Eye (tissue), 1 donor: ENCODE measurements at regions not wholly inside any gene's neighbourhood (a gene's known extent, or its start where the extent isn't known, plus 50 kb on each side); places are given as distances from the start of the nearest gene placed in this dataset.
"Not testable (repeated sequence)": the region's sequence is repeated elsewhere in the genome, so short reads cannot be mapped to it uniquely, and the experiment has no call there.

Experiments used
- DNase-seq: peaks from one replicate; pipeline ENCODE4 v3.0.0-alpha.2; 2015

DNA sequence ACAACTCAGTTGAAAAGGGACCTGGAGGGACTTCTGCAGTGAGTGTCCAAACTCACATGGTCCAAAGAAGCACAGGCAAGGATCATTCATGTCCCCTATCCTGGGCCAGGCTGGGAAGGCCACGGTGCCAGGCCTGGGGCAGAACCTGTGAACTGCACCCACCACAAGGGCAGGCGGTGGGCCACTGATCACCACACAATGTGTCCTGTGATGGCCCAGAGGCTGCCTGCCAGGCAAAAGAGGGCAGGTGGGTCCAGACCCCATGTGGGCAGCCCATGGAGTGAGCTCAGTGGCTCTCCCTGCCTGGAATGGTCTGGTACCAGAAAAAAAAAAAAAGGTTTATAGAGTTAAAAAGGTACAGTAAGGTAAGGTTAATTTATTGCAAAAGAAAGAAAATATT is 244.8 kb downstream of the ANKRD30B start:
- DNase-seq, result not testable (repeated sequence)

DNA sequence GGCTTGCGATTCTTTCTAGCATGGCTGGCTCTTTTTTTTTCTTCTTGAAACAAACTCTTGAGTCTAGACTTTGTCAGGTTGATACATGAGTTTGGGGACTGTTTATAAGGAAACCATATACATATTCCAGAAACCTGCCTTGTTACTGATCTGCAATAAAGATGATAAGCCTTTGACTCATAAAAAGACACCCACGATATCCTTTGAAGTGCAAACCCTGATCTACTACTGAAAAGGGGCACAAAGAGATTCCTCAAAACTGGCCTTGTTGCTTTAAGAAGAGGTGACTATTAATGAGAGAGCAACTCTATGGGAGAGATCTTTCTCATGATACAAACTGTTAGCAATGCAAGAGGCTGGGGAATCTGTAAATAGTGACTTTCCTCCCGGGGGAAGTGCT is 247.1 kb downstream of the ANKRD30B start:
- DNase-seq, result not testable (repeated sequence)

DNA sequence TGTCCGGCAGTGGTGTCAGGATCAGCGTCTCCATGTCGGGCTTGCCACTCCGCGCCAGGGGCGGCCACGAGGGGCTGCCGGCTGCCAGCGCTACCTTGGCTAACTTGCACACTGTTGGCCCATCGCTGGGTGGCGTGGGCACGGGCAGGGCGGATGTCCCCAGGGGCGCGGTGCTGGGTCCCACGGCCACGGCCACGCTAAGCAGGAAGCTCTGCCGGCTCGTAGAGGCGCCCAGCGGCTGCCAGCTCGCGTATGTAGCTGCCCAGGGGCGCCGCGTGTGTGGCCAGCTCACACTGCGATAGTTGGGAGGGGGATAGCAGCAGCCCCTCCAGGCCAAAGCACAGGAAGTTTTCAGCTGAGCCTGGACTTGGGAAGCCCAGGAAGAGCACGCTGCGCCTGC is 249.4 kb downstream of the ANKRD30B start:
- no peak for DNase-seq

DNA sequence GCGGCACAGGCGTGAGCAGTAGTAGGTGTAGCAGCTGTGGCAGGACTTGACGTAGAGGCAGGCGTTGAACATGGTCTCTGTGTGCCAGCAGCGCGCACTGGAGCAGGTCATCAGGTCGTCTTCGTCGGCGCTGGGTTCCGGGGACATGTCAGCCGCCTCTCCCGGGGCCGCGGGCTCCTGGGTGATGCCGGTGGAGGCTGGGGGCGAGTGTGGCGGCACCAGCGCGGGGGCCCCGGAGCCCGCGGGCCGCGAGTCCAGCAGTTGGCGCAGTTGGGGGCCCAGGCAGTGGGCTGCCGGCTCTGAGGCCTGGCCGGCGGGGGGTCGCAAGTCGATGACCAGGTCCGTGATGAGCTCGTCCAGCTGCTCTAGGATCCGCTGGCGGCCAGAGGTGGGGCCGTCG is 249.9 kb downstream of the ANKRD30B start:
- DNase-seq, result not testable (repeated sequence)

DNA sequence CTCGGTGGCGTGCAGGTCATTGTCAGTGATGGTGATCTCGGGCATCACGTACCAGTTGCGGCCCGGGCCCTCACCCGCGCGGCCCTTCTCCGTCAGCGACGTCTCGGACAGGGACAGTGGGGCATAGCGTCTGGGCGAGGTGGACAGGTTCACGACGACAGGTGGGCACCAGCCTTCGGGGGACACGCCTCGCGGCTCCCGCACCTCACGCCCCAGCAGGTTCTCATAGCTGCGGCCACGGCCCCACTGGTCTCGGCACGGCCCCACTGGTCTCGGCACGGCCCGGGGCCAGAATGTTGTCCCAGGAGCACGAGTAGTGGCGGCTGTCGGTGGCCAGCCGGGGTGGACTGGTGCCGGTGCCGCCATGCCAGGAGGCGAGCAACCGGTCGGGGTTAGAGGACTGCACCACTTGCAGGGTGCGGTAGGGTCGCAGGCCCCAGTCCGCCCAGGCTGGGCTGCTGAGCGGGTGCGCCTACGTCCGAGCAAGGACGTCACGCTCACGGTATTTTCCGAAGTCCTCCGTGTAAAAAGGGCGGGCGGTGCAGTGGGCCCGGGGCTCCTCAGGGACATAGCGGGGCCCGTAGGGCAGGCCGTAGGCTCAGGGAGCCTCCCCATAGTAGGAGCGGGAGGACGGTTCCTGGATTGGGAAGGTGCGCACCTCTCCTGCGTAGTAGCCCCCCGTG is 250.5 kb downstream of the ANKRD30B start:
- not testable (repeated sequence) for DNase-seq

DNA sequence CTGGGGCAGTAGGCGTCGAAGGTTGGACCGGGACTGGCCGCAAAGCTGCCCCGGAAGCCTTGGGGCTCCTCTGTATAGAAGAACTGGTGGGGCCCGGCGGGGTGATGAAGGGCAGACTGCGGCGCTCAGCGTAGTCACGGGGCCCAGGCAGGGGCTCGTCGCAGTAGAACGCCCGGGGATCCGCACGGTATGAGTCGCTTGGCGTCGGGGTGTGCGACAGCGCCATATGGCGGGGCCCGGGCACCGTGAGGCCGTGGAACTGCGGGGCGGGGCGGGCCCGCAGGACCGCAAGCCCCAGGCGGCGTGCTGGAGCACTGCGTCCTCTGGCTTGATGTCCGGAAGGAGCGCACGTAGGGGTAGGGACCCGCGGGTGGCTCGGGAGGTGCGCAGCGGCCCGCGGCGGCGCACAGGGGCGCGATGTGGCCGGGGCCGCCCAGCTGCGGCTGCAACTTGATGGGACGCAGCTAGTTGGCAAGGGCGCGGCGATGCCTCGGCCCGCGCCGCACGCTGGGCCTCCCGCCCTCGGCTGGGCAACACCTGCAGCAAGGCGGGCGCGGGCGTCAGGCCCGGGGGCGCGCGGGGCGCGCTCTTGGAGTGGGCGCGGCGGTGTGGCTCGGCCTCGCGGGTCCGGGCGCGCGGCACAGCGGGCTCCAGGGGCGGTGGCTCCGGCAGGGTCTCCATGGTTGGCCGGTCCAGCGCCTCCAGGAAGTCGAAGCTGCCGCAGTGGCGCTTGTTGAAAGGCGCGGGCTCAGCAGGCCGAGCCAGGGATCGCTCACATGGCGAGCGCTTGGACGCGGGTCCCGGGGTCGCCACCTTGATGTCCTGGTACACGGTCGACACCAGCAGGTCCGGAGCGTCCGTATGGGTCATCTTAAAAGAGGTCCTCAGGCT is 251.4 kb downstream of the ANKRD30B start:
- no peak for DNase-seq

DNA sequence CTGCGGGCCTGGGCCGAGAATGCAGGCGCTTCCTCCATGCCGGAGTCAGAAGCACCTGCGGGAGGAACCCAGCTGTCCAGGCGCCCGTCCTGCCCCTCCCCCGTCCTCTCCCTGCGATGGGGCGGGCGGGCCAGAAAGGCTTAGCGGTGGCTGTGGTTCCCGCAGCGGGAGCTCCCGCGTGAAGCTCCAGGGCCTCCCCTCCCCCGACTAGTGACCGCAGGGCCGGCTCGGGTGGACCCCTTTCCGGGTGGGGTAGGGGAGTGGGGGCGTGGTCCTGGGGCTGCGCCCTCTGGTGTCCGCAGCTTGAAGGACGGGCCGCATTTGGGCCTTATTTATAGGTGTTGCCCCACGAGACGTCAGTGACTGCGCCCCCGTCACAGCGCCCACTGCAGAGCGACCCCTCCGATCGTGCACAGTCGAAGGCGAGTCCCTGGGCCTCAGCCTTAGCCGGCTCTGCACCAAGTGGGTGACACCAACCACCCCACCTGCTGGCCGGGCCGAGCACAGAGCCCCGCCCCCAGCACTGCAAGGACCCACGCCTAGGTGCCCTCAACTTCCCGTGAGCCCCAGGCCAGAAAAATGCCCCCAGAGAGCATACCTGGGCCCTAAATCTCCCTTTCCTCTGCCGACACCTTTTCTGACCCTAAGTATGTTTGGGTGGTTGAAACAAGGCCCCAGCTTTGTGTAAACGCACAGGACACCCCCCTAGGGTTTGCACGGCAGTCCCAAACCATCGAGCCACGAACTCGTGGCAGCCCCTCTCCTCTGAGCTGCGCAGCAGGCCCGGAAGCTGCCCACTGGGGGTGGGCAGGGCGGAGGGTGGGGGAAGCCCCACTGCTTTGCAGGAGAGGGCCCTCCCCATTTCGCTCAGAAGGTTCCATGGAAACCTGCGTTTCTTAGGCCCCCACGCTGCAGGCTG is 252.4 kb downstream of the ANKRD30B start:
- not testable (repeated sequence) for DNase-seq

DNA sequence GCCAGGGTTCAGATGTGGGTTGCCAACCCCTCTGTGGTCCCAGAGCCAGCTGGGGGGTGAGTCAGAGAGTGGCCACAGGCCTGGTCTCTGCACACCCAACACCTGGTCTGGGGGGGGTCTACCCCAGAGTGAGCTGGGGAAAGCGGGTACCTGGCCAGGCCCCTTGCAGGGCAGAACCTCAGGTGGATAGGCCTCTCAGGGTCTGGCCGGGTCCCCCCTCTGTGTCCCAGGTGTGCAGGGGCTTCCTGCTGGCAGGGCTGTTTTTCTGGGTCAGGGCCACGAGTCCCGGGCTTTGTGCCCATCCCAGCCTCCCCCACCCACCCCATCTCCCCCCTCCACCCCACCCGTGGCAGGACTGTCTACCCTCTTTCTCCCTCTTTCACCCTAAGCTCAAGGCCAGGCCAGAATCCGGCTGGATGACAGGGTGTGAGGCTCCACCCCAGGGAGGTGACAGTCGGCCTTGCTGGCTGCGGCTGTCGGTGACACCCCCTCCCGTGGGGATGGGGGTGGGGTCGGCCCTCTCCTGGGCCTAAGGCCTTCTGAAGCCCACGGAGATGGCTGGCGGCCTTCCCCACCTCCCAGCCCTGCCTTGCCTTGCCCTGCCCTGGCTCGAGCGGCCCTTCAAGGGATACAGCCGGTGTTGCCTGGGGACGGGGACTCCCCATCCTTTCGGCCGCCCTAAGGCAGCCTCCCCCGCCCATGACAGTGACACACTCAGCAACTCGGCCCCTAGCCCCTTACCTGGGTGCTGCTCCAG is 253.2 kb downstream of the ANKRD30B start:
- DNase-seq, result not testable (repeated sequence)

DNA sequence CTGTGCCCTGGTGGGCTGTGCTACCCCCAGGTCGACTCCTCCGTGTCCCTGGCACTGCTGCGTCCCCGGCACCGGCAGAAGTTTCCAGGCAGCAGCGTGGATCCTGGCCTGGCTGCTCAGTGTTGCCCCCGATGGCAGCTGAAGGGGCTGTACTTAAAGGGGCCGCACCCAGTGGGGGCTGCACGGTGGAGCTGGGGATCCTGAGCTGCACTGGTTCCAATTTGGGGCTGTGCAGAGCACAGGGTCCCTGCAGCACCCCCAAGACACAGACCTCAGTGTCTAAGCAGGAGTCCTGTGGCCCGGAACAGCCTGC is 253.8 kb downstream of the ANKRD30B start:
- DNase-seq, result not testable (repeated sequence)

DNA sequence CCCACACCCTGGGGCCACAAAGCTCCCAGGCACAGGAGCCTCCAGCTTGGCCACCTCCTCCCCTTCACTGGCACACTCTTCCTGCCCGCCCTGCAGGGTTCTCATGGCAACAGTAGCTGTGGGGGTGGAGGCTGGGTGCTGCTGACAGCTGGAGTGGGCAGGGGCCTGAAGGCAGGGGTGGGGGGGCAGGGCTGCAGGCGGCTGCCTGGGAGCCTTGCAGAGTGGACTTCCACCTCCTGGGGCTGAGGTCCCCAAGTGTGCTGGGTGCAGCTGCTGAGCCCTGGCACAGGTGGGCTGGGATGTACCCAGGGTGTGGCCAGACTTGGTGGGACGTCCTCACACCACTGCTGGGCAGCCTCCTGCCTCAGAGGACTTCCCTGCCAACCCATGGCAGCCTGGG is 254.8 kb downstream of the ANKRD30B start:
- DNase-seq, result not testable (repeated sequence)

DNA sequence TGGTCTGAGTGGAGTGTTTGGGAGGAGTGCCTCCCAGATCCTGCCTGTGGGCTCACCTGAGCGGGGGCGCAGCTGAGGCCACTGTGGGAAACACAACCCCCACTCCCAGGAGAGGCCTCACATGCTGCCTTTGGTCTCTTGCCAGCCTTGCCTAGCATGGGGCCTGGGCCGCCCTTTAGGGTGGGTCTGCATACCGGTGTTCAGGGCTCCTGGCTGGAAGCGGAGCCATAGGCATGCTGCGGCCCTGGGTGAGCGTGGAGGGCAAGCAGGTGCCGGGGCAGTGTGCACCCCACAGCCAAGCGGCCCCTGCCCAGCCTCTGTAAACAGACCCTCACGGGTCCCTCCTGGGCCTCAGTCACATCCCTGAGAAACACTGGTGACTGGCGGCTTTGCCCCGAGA is 255.3 kb downstream of the ANKRD30B start:
- not testable (repeated sequence) for DNase-seq

DNA sequence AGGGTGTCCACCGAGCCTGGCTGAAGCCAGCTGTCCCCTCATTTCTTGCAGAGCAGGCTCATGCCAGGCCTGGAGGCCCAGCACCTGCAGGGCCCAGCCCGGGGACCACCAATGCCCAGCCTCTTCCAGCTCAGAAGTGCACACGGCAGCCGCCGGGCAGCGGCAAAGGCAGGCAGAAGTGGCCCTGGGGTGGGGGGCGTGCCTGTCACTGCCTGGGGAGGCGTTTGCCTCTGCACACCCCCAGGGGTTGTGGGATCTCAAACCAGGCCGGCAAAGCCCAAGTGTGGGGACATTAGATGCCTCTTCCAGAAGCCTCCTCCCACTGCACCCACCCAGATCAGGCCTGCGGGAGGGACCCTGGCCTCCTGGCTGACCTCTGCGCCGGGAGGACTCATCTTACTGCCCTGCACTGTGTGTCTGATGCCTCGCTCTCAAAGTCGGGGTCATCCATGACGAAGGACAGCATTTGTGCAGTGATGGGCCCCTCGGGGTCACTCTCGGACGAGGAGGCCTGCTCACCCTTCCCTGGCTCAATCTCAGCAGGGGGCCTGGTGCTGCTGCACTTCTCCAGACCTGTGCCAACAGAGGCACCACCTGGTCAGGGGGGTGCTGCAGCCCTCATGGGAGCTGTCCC is 255.8 kb downstream of the ANKRD30B start:
- not testable (repeated sequence) for DNase-seq

DNA sequence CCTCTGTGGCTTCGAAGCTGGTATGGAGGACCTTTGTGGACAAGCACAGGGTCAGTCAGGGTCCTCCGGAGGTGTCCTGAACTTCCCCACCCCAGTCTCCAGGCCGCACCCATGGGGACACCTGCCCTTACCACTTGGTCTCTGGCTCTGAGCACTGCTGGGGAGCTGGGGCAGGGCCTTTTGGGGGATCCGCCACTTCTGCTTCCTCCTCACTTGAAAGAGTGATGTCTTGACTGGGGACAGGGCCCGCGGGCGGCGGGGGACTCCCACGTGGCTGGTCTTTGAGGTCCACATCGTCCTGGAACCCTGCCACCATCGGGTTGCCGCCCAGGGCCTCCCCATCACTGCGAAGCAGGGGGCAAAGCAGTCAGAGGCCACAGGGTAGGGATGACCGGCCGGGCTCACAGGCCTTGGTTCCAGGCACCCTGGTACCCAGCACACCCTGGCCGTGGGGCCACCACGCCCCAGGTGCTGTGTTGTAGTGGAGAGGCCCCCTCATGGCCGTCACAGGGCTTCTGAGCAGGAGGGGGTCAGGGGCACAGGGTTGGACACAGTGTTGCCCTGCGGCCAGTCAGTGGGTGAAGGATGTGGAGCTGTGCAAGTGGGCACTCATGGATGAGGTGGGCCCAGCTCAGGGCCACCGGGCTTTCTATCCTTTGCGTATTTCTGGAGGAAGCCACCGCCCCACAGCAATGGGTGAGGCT is 256.4 kb downstream of the ANKRD30B start:
- DNase-seq, result not testable (repeated sequence)

DNA sequence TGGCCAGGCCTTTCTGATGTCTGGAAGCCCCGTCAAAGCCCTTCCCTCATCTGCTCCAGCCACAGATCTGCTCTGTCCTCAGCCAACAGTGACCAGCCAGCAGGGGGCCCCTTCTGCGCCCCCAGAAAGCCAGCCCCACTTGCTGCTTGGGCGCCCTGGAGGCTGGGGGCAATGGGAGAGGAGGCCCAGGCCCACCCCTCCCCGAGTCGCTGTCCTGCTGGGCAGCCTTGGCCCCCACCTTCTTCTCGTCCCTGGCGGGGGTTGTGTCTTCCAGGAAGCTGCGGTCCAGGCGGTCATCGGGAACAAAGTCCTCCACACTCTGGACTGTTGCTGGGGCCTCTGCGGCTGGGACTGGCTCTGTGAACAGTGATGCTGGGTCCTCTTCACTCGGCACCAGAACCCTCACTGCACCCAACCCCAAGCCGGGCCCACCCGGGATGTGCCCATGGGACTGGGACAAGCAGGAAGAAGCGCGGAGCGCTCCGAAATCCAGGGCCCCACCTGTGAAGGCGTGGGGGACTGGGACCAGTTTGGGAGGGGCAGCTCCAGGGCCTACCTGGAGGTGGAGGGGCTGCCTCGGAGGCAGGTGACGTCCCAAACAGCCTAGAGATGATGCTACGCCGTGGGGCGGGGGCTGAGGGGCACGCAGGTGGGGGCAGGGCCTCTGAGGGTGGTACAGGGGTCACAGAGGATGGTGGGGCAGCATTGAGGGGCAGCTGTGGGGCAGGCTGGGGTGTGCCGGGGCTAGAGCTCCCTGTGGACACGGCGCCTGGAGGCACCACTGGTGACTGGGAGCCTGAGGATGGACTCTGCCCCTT is 257.6 kb downstream of the ANKRD30B start:
- no peak for DNase-seq

DNA sequence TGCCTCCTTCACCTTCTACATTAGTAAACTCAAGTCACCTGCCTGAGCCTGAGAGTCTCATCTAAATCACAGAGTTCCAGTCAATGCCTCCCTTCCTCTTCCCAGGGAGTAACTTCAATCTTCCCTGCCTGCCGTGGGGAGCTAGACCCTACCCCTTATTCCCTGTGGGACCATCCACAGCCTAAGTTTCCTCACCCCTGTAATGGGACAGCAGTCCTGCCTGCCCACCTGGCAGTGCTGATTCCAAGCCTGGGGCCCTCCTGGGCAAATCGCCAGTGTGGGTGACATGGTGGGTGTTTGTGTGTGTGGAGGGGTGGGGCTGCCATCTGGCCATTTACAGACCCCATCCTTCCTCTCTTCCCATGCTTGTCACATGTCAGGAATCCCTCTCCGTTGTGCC is 258.6 kb downstream of the ANKRD30B start:
- not testable (repeated sequence) for DNase-seq

DNA sequence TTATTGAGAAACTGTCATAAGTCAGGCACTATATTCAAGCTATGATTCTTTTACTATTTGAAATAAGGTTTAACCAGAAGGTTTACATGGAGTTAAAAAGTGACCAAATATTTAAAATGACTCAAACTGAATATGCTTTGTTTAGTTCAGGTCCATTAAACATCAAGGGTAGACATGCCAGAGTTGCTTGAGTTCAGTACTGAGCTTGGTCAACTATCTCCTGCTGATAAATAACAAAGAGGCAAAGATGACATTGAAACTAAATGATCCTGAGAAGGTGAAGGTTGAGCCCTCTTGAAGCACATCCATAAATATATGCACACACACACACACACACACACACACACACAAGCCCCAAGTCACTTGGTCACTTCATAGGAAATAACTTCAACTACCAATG is 278.1 kb downstream of the ANKRD30B start:
- not testable (repeated sequence) for DNase-seq

DNA sequence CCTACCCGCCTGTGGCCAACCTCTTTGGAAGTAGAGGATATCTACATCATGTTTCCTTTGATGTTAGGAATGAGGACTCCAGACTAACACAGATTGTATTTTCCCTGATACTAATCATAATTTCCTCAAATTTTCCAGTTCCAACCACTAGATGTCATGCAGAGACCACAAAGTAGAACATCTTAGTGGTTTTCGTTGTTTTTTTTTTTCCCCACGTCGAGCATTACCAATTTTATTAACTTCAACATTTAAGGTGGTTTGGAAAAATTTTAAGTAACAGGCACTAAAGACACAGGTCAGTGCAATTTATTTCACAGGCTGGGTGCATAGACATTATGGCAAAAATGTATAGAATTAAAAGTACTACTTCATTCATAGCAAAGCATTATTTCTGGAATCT is 280.1 kb downstream of the ANKRD30B start:
- not testable (repeated sequence) for DNase-seq

DNA sequence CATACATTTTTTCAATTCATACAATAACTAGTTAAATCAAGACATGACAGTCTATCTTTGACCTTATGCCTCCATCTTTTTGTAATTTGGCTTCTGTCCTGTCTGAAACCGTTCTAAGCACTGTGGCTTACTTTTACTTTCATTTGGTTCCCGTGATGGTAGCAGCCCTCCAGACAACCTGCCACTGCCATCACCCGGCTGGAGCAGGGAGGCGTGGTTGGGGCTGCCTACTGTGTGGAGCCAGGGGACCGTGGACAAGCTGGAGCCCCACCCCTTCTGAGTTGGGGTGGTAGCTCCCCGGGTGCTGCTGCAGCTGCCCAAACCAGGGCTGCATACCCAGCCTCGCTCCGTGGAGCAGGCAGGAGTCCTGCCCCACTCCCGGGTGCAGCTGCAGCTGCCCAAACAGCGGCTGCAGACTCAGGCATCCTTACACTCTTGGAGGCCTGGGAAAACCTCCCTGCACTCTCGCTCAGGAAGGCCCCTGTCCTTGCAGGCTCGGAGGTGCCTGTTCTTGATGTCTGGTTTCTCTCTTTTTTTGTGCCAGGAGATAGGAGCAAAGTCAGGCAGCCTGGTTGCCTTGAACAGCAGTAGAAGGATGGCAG is 312.4 kb downstream of the ANKRD30B start:
- not testable (repeated sequence) for DNase-seq

DNA sequence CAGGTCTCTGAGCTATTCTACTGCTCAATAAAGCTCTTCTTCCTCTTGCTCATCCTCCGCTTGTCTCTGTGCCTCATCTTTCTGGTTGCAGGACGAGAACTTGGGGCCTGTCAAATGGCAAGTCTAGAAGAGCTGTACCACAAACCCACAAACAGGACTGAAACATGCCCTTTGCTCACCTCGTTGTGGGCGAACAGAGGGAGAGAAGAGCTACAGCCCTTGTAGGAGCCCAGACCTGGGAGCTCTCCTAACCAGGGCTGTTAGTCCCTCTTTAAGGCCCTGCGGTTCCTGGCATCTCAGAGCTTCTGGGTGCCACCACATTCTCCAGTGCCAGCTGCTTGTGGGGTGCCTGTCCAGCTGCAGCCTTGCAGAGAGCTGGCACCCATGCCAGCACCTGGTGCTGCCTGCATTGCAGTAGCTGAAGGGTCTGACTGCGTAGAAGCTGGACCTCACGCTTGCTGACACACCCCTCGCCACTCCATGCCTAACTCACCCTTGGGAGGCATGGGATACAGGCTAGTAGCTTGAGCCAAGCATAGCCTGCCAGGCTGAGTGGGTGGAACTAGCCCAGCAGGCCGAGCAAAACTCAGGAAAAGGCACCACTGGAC is 313.4 kb downstream of the ANKRD30B start:
- DNase-seq, result not testable (repeated sequence)
